Gastrocnemius medialis (tissue), 4 donors: ENCODE measurements at regions not wholly inside any gene's neighbourhood (a gene's known extent, or its start where the extent isn't known, plus 50 kb on each side); places are given as distances from the start of the nearest gene placed in this dataset.

ENCODE experiments used
- CTCF ChIP-seq, 5 experiments: fragments of 450-650 bp in 3 of 5; fragments of 200-600 bp in 2 of 5; sonication (generic) in 2 of 5; IDR thresholded peaks in 4 of 5; conservative IDR thresholded peaks in 1 of 5; 1 replicate in 4 of 5; 2 replicates in 1 of 5; pipeline ENCODE4 v1.5.1; 2016 to 2019; ENCODE audit warnings: antibody characterized with exemption in 5 of 5, mild to moderate bottlenecking in 3 of 5, moderate library complexity in 3 of 5
- POLR2A ChIP-seq, 2 donors: fragments of 450-650 bp; IDR thresholded peaks; one replicate each; pipeline ENCODE4 v1.6.1; 2017; ENCODE audit warnings: antibody characterized with exemption in 2 of 2, mild to moderate bottlenecking in 2 of 2, moderate library complexity in 2 of 2

- TF ChIP-seq POLR2A (IDR thresholded peaks at IDR 0.05), result no peak
- TF ChIP-seq CTCF (IDR thresholded peaks at IDR 0.05 in 4 of 5, conservative IDR thresholded peaks at IDR 0.05 in 1 of 5), result no peak
Measured at GRCh38 chr1:67626090-67626860, 58.7 kb upstream of the GADD45A start.
